ENCODE measurements at regions not wholly inside any gene's neighbourhood (a gene's known extent, or its start where the extent isn't known, plus 50 kb on each side); places are given as distances from the start of the nearest gene placed in this dataset.
"Not testable (repeated sequence)": the region's sequence is repeated elsewhere in the genome, so short reads cannot be mapped to it uniquely, and the experiment has no call there.

DNA sequence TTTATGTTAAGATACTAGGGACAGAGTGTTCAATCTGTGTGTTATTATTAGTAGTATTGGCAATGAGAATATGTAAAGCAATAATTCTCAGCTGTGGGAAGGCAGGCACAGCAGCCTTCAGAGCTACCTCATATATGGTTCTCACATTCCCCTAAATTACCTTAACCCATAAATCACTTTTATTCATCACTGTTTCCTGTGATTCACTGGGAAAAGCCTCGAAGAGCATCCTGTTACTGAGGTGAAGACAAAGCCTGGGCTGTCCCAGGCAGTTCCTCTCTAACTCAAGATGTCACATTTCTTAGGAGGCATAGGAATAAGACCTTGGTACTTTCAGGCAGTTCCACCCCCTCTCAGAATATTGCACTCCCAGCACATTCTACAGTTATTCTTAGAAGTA is 965.7 kb downstream of the NCAM2 start:
- DNase-seq = no peak
- H3K27ac Mint-ChIP-seq = no peak overlapping the region
- POLR2A ChIA-PET = no interaction called here
- peaks cover 6% of the 10 kb centered on the region for H3K9me3 Mint-ChIP-seq (ENCODE audit: low read depth)
- no peaks in the 10 kb centered on the region for H3K4me1 Mint-ChIP-seq
- no peaks in the 10 kb centered on the region for H3K27me3 Mint-ChIP-seq
- no peak for ATAC-seq
- H3K36me3 Mint-ChIP-seq (ENCODE audit: low read depth) = no peaks in the 10 kb centered on the region
- intact Hi-C loops (cut with DNase I, micrococcal nuclease) = no loop called here
- CTCF ChIA-PET = no interaction called here
- H3K4me3 Mint-ChIP-seq = no peak overlapping the region

DNA sequence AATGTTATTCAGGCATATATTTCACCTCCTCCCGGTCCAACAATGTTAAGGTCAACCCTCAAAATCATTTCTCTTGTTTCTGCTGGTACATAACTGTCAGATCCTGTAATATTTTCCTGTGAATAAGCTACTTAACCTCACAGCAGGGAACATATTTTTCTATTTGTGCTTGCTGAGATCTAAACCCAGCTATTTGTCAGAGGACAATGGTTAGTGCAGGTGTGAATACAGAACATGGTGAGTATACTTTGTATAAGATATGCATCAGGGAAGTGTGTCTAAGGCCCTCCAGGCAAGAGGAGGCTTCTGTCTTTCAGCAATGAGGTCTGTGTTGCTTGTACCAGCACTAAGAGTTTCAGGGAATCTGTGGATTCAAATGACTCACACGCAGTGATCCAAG is 970.6 kb downstream of the NCAM2 start:
- peaks cover 6% of the 10 kb centered on the region for H3K9me3 Mint-ChIP-seq (ENCODE audit: low read depth)
- H3K27ac Mint-ChIP-seq = no peak overlapping the region
- CTCF ChIA-PET = no interaction called here
- ATAC-seq = no peak
- no peaks in the 10 kb centered on the region for H3K27me3 Mint-ChIP-seq
- no peaks in the 10 kb centered on the region for H3K4me1 Mint-ChIP-seq
- H3K4me3 Mint-ChIP-seq = no peak overlapping the region
- DNase-seq = no peak
- no peaks in the 10 kb centered on the region for H3K36me3 Mint-ChIP-seq (ENCODE audit: low read depth)
- POLR2A ChIA-PET = no interaction called here
- intact Hi-C loops (cut with DNase I, micrococcal nuclease) = no loop called here

DNA sequence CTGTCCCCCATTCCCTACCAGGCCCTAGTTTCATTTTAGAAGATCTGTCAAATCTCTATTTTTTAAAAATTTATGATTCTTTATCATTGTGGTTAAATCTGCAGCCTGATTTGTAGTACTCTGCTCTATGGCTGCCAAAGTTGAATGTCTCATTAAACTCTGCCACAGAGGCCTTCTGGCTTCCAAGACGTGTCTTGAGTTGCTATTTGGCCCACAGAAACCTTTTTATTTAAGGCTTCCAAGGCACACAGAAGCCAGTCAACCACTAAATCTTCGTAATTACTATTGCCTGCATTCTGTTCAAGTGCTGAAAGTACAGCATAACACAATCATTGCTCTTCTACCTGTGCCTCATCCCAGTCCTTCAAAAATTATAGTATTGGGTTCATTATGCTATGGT is 971.0 kb downstream of the NCAM2 start:
- H3K9me3 Mint-ChIP-seq (ENCODE audit: low read depth) = peaks cover 6% of the 10 kb centered on the region
- ATAC-seq (no peak), DNase-seq (no peak)
- intact Hi-C loops (cut with DNase I, micrococcal nuclease) = no loop called here
- no peaks in the 10 kb centered on the region for H3K4me1 Mint-ChIP-seq
- POLR2A ChIA-PET = no interaction called here
- H3K27ac Mint-ChIP-seq = no peak overlapping the region
- H3K4me3 Mint-ChIP-seq = no peak overlapping the region
- CTCF ChIA-PET = no interaction called here
- no peaks in the 10 kb centered on the region for H3K36me3 Mint-ChIP-seq (ENCODE audit: low read depth)
- H3K27me3 Mint-ChIP-seq = no peaks in the 10 kb centered on the region

DNA sequence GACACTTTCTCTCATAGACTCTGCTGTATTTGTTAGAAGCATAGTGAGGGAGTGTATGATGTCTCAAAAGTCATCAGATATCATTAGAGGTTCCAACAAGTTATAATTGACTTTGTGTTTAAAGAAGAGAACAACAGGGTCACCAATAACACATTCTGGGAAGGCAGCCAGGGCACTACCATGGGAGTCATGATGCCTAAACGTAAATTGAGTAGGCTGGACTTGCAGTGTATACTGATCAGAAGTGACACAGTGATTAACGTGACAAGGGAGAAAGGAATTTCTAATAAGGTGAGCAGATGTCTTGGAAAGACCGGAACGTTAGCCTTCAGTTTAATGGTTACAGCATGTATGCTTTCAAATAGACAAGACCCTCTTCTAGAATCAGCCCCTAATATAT is 973.2 kb downstream of the NCAM2 start:
- Mint-ChIP-seq H3K27ac (no peak overlapping the region), H3K36me3 (ENCODE audit: low read depth) (no peaks in the 10 kb centered on the region), H3K4me1 (no peaks in the 10 kb centered on the region), H3K4me3 (no peak overlapping the region), H3K9me3 (ENCODE audit: low read depth) (peaks cover 2% of the 10 kb centered on the region), H3K27me3 (no peaks in the 10 kb centered on the region)
- POLR2A ChIA-PET = no interaction called here
- CTCF ChIA-PET = no interaction called here
- DNase-seq (no peak), ATAC-seq (no peak)
- intact Hi-C loops (cut with DNase I, micrococcal nuclease) = no loop called here

DNA sequence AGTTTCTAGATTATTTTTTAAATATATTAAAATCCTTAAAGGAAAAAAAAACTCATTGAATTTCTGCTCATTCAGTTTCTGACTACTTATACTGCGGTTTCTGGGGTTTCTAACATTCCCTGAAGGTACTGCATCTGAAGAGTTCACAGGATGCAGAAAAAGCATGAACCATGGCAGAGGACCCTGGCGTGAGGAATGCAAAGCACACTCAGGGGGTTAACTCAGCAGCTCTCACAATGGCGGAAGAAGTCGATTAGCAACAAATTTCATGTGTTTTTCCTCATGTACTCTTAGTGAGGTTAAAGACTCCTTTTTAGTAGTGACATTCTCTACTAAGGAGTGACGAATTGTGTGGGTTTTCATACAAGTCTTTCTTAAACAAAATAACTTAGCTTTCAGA is 975.6 kb downstream of the NCAM2 start:
- Mint-ChIP-seq H3K27ac (no peak overlapping the region), H3K36me3 (ENCODE audit: low read depth) (no peaks in the 10 kb centered on the region), H3K27me3 (no peaks in the 10 kb centered on the region), H3K4me3 (no peak overlapping the region), H3K9me3 (ENCODE audit: low read depth) (peaks cover 2% of the 10 kb centered on the region), H3K4me1 (no peaks in the 10 kb centered on the region)
- intact Hi-C loops (cut with DNase I, micrococcal nuclease) = no loop called here
- ChIA-PET POLR2A (no interaction called here), CTCF (interaction anchor here (0.6 kb wide), 1 partner anchor 9 kb away, joined by 3 read pairs; no protein-coding TSS in a partner anchor)
- DNase-seq (no peak), ATAC-seq (no peak)

DNA sequence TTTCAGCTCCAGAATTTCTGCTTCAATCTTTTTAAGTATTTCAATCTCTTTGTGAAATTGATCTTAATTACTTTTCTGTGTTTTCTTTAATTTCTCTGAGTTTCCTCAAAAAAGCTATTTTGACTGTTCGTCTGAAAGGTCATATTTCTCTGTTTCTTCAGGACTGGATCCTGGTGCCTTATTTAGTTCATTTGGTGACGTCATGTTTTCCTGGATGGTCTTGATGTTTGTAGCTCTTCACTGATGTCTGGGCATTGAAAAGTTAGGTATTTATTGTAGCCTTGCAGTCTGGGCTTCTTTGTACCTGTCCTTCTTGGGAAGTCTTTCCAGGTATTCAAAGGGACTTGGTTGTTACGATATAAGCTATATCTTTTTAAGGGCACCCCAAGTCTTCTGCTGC is 998.7 kb downstream of the NCAM2 start:
- DNase-seq = no peak
- H3K9me3 Mint-ChIP-seq (ENCODE audit: low read depth) = peaks cover 6% of the 10 kb centered on the region
- H3K36me3 Mint-ChIP-seq (ENCODE audit: low read depth) = no peaks in the 10 kb centered on the region
- ATAC-seq = no peak
- no peak overlapping the region for H3K27ac Mint-ChIP-seq
- no peaks in the 10 kb centered on the region for H3K27me3 Mint-ChIP-seq
- CTCF ChIA-PET = no interaction called here
- H3K4me1 Mint-ChIP-seq = peaks cover 2% of the 10 kb centered on the region
- no peak overlapping the region for H3K4me3 Mint-ChIP-seq
- intact Hi-C loops (cut with DNase I, micrococcal nuclease) = no loop called here
- POLR2A ChIA-PET = no interaction called here

DNA sequence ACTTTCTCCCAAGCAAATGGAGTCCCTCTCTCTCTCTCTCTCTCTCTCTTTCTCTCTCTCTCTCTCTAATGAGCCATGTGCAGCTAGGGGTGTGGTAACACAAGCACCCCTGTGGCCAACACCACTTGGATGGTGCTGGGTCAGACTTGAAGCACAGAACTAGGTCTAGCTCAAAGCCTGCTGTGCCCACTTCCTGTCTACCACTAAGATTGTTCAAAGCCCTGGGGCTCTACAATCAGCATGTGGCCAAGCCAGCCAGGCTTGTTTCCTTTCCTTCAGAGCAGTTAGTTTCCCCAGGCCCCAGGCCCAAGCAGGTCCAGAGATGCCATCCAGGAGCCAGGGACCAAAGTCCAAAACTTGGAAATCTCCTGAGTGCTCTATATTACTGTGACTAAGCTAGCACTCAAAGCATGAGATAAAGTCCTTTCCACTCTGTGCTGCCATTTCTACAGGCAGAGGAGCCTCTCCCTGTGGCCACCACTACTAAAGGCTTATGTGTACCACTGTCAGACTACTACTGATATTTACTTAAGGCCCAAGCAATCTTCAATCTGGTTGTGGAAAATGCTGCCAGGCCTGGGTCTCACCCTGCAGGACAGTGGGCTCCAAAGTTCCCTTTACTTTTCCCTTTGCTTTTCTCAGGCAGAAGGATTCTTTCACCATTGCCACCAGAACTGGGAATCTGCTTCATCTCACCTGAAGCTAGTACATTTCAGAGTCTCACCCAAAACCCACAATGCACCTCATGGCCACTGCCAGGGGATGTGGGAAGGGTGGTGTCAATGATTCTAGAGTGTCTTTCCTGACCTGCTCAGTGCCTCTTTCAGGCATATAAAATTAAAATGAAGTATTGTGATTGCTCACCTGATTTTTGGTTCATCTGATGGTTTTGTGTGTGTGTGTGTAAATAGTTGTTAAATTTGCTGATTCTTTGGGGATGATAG is 999.5 kb downstream of the NCAM2 start:
- ChIA-PET POLR2A (no interaction called here), CTCF (no interaction called here)
- H3K4me1 Mint-ChIP-seq = peaks cover 2% of the 10 kb centered on the region
- H3K36me3 Mint-ChIP-seq (ENCODE audit: low read depth) = no peaks in the 10 kb centered on the region
- H3K4me3 Mint-ChIP-seq = no peak overlapping the region
- no peak for ATAC-seq
- H3K27me3 Mint-ChIP-seq = no peaks in the 10 kb centered on the region
- intact Hi-C loops (cut with DNase I, micrococcal nuclease) = no loop called here
- peaks cover 6% of the 10 kb centered on the region for H3K9me3 Mint-ChIP-seq (ENCODE audit: low read depth)
- no peak overlapping the region for H3K27ac Mint-ChIP-seq
- DNase-seq = no peak

DNA sequence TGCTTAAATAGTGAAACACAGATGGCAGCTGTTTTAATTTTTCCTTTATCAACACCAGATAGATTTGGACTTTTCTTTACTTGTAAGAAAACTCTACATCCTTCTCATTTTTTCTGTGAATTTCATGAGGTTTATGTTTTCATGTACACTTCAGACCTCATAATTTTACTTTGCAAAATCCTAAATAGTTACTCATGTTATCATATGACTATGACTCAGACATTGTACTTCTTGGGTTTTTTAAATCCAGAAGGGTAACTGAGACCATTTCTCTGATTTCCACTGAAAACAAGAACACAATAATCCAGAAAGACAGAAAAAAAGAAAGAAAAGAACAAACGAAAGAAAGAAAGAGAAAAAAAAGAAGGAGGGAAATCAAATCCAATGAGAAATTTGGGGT is 1021.6 kb downstream of the NCAM2 start:
- DNase-seq = no peak
- ChIA-PET POLR2A (no interaction called here), CTCF (no interaction called here)
- no peak for ATAC-seq
- Mint-ChIP-seq H3K4me3 (no peak overlapping the region), H3K9me3 (ENCODE audit: low read depth) (no peaks in the 10 kb centered on the region), H3K4me1 (no peaks in the 10 kb centered on the region), H3K36me3 (ENCODE audit: low read depth) (no peaks in the 10 kb centered on the region), H3K27me3 (no peaks in the 10 kb centered on the region), H3K27ac (no peak overlapping the region)
- intact Hi-C loops (cut with DNase I, micrococcal nuclease) = no loop called here

DNA sequence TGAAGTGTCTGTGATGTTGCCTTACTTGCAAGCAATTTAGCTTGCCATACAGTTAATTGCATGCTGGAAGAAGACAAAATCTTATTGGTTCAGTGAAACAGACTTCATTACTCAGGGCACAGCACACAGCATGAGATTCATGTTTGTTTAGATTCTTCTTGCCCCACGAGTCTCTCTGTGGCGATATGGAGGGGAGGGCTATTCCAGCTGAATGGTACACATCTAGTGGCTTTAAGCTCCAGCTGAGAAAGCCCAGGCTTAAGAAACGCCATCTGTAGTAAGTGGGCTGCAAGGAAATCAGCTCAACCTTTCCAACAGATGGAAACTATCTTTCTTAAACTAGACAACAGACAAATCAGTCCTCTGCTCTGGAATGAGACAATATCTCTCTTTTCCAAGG is 1022.0 kb downstream of the NCAM2 start:
- POLR2A ChIA-PET = no interaction called here
- H3K4me3 Mint-ChIP-seq = no peak overlapping the region

DNA sequence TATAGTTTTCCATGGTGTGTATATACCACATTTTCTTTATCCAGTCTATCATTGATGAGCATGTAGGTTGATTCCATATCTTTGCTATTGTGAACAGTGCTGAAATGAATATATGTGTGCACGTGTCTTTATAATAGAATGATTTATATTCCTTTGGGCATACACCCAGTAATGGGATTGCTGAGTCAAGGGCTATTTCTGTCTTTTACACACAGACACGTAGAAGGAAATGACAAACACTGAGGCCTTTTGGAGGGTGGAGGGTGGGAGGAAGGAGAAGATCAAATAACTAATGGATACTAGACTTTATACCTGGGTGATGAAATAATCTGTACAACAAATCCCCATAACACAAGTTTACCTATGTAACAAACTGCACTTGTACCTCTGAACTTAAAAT is 1025.7 kb downstream of the NCAM2 start:
- intact Hi-C loops (cut with DNase I, micrococcal nuclease); H3K36me3 Mint-ChIP-seq (ENCODE audit: low read depth); CTCF ChIA-PET; H3K27ac Mint-ChIP-seq; ATAC-seq; H3K9me3 Mint-ChIP-seq (ENCODE audit: low read depth); DNase-seq; POLR2A ChIA-PET; H3K4me1 Mint-ChIP-seq; H3K4me3 Mint-ChIP-seq; H3K27me3 Mint-ChIP-seq: not testable (repeated sequence)

More for the DNA sequence above, 1022.0 kb downstream of the NCAM2 start:
- DNase-seq = no peak
- Mint-ChIP-seq H3K36me3 (ENCODE audit: low read depth) (no peaks in the 10 kb centered on the region), H3K27ac (no peak overlapping the region), H3K9me3 (ENCODE audit: low read depth) (no peaks in the 10 kb centered on the region), H3K27me3 (no peaks in the 10 kb centered on the region), H3K4me1 (no peaks in the 10 kb centered on the region)
- intact Hi-C loops (cut with DNase I, micrococcal nuclease) = no loop called here
- ATAC-seq = no peak
- CTCF ChIA-PET = no interaction called here

DNA sequence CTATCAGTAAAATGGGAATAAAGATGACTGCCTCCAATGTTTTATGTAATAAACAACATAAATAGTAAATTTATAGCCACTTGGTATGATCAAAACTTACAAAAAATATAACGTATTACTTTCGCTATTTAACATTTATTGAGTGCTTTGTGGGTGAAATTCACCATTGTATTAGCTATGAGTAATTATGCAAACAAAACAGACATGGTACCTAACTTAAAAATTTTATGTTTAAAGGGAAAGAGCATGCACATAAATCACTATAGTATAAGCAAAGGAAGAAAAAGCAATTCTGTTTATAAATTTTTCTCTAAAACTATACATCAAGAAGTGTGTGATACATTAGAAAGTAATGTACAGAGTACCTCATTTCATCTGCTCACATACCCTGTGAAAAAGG is 1046.2 kb downstream of the NCAM2 start:
- intact Hi-C loops (cut with DNase I, micrococcal nuclease) = no loop called here
- DNase-seq = no peak
- no peak overlapping the region for H3K4me3 Mint-ChIP-seq
- H3K27ac Mint-ChIP-seq = no peak overlapping the region
- no peaks in the 10 kb centered on the region for H3K9me3 Mint-ChIP-seq (ENCODE audit: low read depth)
- no peaks in the 10 kb centered on the region for H3K4me1 Mint-ChIP-seq
- no peaks in the 10 kb centered on the region for H3K36me3 Mint-ChIP-seq (ENCODE audit: low read depth)
- POLR2A ChIA-PET = no interaction called here
- H3K27me3 Mint-ChIP-seq = no peaks in the 10 kb centered on the region
- ATAC-seq = no peak
- CTCF ChIA-PET = no interaction called here

DNA sequence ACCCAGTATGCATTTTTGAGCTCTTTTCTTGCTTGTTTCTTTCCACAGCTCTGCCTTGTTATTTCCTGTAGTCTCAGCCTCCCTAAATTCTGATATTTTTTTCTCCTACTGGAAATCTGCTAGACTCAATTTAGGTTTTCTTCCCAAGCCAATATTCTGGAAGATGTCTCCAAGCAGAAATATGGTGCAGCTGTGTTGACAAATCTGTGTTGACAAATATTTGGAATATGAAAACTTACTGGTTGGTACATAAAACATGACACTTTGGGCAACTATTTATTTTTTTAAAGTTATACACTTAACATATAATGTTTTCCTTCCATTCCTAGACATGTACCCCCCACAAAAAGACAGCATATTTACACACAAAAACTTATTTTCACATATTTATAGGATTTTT is 1048.4 kb downstream of the NCAM2 start:
- no peak overlapping the region for H3K4me3 Mint-ChIP-seq
- no peaks in the 10 kb centered on the region for H3K27me3 Mint-ChIP-seq
- ATAC-seq (no peak), DNase-seq (no peak)
- no peaks in the 10 kb centered on the region for H3K9me3 Mint-ChIP-seq (ENCODE audit: low read depth)
- no peak overlapping the region for H3K27ac Mint-ChIP-seq
- no peaks in the 10 kb centered on the region for H3K4me1 Mint-ChIP-seq
- intact Hi-C loops (cut with DNase I, micrococcal nuclease) = no loop called here
- no peaks in the 10 kb centered on the region for H3K36me3 Mint-ChIP-seq (ENCODE audit: low read depth)
- CTCF ChIA-PET = no interaction called here
- POLR2A ChIA-PET = no interaction called here

DNA sequence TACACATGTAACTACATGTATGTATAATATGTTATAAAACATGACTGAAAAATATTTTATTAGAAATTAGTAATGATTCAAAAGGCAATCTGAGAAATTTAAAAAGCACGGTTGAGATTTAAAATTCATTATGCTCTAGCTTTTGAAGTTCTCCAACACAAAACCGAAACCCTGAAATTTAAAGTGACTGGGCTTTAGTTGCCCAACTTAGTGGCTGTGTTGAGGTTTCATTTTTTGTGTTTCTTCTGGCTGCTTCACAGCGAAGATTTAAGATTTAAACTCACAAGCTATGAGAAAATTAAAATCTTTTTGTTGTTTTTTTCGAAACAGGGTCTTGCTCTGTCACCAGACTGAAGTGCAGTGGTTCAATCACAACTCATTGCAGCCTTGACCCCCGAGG is 1058.7 kb downstream of the NCAM2 start:
- POLR2A ChIA-PET = no interaction called here
- intact Hi-C loops (cut with DNase I, micrococcal nuclease) = no loop called here
- ATAC-seq (no peak), DNase-seq (no peak)
- Mint-ChIP-seq H3K4me3 (no peak overlapping the region), H3K36me3 (ENCODE audit: low read depth) (no peaks in the 10 kb centered on the region), H3K27me3 (no peaks in the 10 kb centered on the region), H3K4me1 (no peaks in the 10 kb centered on the region), H3K27ac (no peak overlapping the region), H3K9me3 (ENCODE audit: low read depth) (no peaks in the 10 kb centered on the region)
- CTCF ChIA-PET = no interaction called here
